T-cell (primary cell): ENCODE measurements at regions not wholly inside any gene's neighbourhood (a gene's known extent, or its start where the extent isn't known, plus 50 kb on each side); places are given as distances from the start of the nearest gene placed in this dataset.

ENCODE experiments used
- ATAC-seq, 4 experiments: fragments of 200-7000 bp in 3 of 4; fragments of 150-1000 bp in 1 of 4; cut with Tn5 transposase; replicated peaks in 1 of 4; 1 replicate in 3 of 4; 2 replicates in 1 of 4; pipeline ENCODE4 v1.10.0; 2021; ENCODE audit warnings: moderate library complexity in 3 of 4, mild to moderate bottlenecking in 2 of 4, moderate number of reproducible peaks in 1 of 4
- CTCF ChIA-PET, 2 donors: fragments of 300-600 bp; sonication (Branson Sonifier 250); formaldehyde crosslinking; loops; one replicate each; lab custom pipeline; 2022; ENCODE audit warnings: antibody characterized with exemption in 2 of 2; lab: Charles Lee
- POLR2A ChIA-PET, 2 donors: fragments of 300-600 bp; sonication (Branson Sonifier 250); formaldehyde crosslinking; loops; one replicate each; lab custom pipeline; 2022; ENCODE audit warnings: antibody characterized with exemption in 2 of 2; lab: Charles Lee
- DNase-seq, 35 experiments: peaks; one replicate each; pipeline versions ENCODE4 v3.0.0 to v3.0.0-alpha.2; 2013 to 2023
- H3K27ac ChIP-seq: one replicate; pipeline ENCODE4 v1.5.1; 2013; ENCODE audit warnings: low read length
- H3K27me3 ChIP-seq, 2 experiments: replicated peaks in 1 of 2; 1 replicate in 1 of 2; 2 replicates in 1 of 2; pipeline versions ENCODE4 v1.6.1 to v1.7.0; 2013; ENCODE audit warnings: low read length in 1 of 2, mixed read lengths in 1 of 2; ENCODE audit not compliant: control insufficient read depth in 2 of 2, insufficient read depth in 2 of 2; ENCODE audit errors: extremely low read depth in 1 of 2
- H3K36me3 ChIP-seq, 2 donors: 1 replicate in 1 of 2; 2 replicates in 1 of 2; pipeline versions ENCODE4 v1.6.1 to v1.7.0; 2013; ENCODE audit warnings: low read length in 1 of 2; ENCODE audit not compliant: control insufficient read depth in 2 of 2, insufficient read depth in 1 of 2; ENCODE audit errors: extremely low read depth in 1 of 2
- H3K4me1 ChIP-seq, 2 experiments: 1 replicate in 1 of 2; 2 replicates in 1 of 2; pipeline versions ENCODE4 v1.6.1 to v1.7.0; 2013; ENCODE audit warnings: low read length in 2 of 2, mixed read lengths in 1 of 2; ENCODE audit not compliant: insufficient read depth in 2 of 2, control insufficient read depth in 1 of 2; ENCODE audit errors: extremely low read depth in 1 of 2
- H3K4me3 ChIP-seq, 2 donors: 1 replicate in 1 of 2; 2 replicates in 1 of 2; pipeline versions ENCODE4 v1.5.1 to v1.7.0; 2013; ENCODE audit warnings: mild to moderate bottlenecking in 2 of 2, low read length in 1 of 2, moderate library complexity in 1 of 2; ENCODE audit not compliant: control insufficient read depth in 1 of 2; ENCODE audit errors: extremely low read depth in 1 of 2
- H3K9me3 ChIP-seq: 2 replicates; pipeline ENCODE4 v1.7.0; 2013
- H3K27ac Mint-ChIP-seq, 2 donors: one replicate each; pipeline ENCODE4 v1.8.0; 2020 to 2021; ENCODE audit warnings: mild to moderate bottlenecking in 2 of 2, mixed read lengths in 2 of 2
- H3K27me3 Mint-ChIP-seq, 2 donors: one replicate each; pipeline ENCODE4 v1.8.0; 2021 to 2022; ENCODE audit warnings: mixed read lengths in 2 of 2
- H3K36me3 Mint-ChIP-seq: one replicate; pipeline ENCODE4 v1.8.0; 2021; ENCODE audit warnings: mixed read lengths
- H3K4me1 Mint-ChIP-seq, 3 donors: one replicate each; pipeline ENCODE4 v1.8.0; 2020 to 2022; ENCODE audit warnings: mixed read lengths in 3 of 3, mild to moderate bottlenecking in 1 of 3
- H3K4me3 Mint-ChIP-seq, 3 donors: one replicate each; pipeline ENCODE4 v1.8.0; 2020 to 2022; ENCODE audit warnings: mild to moderate bottlenecking in 3 of 3, mixed read lengths in 3 of 3, moderate library complexity in 3 of 3
- H3K9me3 Mint-ChIP-seq, 3 donors: one replicate each; pipeline ENCODE4 v1.8.0; 2020 to 2022; ENCODE audit warnings: mixed read lengths in 3 of 3
- WGBS: methylation state at CpG from one replicate; pipeline ENCODE4 v1.1.5; 2013; ENCODE audit warnings: missing lambda C conversion rate; ENCODE audit not compliant: insufficient coverage; 5-methylcytosine and 5-hydroxymethylcytosine counted together

DNA sequence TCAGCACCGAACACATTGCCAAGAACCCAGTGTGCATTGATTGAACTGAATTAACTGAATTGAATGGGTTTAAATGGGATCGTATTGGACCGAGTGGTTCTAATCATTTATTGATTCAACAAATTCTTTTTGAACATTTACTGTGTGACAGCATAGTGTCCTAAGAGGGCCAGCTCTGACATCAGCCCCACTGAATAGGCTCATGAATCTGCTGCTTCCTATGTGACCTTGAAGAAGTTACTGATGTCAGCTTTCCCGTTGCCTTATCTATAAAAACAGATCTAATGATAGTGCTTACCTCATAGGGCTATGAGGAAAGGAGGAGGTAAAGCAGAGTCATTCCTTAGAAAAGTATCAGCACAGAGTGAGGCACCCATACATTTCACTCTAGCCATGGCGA is 226.3 kb downstream of the CBLN1 start:
- Mint-ChIP-seq H3K4me1 (no peaks in the 10 kb centered on the region), H3K36me3 (no peaks in the 10 kb centered on the region), H3K9me3 (peaks cover 0 to 8% (median 0%) of the 10 kb centered on the region in 3 donors), H3K27me3 (peaks cover 0 to 4% of the 10 kb centered on the region in 2 donors), H3K27ac (no peak overlapping the region), H3K4me3 (no peak overlapping the region)
- ChIA-PET CTCF (no interaction called here), POLR2A (no interaction called here)
- no peak overlapping the region for H3K27ac ChIP-seq
- DNase-seq (no peak), ATAC-seq (no peak)
- no peaks in the 10 kb centered on the region for H3K4me1 ChIP-seq
- no peaks in the 10 kb centered on the region for H3K9me3 ChIP-seq
- H3K36me3 ChIP-seq = no peaks in the 10 kb centered on the region
- H3K4me3 ChIP-seq = no peak overlapping the region
- H3K27me3 ChIP-seq = no peaks in the 10 kb centered on the region
- no CpG with 5 or more reads among the region's 5 CpGs for WGBS

DNA sequence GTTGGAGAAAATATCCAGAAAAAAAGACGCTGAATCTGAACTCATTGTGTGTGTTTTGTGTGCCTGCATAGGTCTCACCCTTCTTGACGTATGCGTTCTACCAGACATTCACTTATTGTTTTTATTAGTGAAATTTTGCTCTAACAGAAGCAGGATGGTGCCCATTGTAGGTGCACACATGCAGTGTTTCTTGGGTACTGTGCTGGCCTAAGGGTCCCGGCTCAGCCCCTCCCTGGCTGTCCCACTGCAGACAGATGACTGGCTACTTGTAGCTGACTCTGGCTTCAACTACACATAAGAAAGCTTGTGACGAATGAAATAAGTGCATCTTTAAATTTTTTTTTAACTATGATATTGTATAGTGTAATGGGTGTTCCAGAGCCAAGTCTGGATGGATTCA is 227.0 kb downstream of the CBLN1 start:
- Histone ChIP-seq H3K36me3 (no peaks in the 10 kb centered on the region), H3K4me1 (no peaks in the 10 kb centered on the region), H3K4me3 (no peak overlapping the region), H3K9me3 (no peaks in the 10 kb centered on the region), H3K27ac (no peak overlapping the region), H3K27me3 (no peaks in the 10 kb centered on the region)
- H3K4me3 Mint-ChIP-seq = no peak overlapping the region
- H3K4me1 Mint-ChIP-seq = no peaks in the 10 kb centered on the region
- ATAC-seq (no peak), DNase-seq (no peak)
- CTCF ChIA-PET = no interaction called here
- no peaks in the 10 kb centered on the region for H3K36me3 Mint-ChIP-seq
- no peak overlapping the region for H3K27ac Mint-ChIP-seq
- peaks cover 0 to 8% (median 0%) of the 10 kb centered on the region in 3 donors for H3K9me3 Mint-ChIP-seq
- peaks cover 0 to 4% of the 10 kb centered on the region in 2 donors for H3K27me3 Mint-ChIP-seq
- WGBS = 60% methylated on average over 1 of the region's 5 CpGs
- POLR2A ChIA-PET = no interaction called here

GRCh38 chr16:49052846-49053245 is 228.8 kb downstream of the CBLN1 start:
- no peak for ATAC-seq
- Histone ChIP-seq H3K27me3 (peaks cover 0 to 4% of the 10 kb centered on the region in 2 experiments), H3K36me3 (no peaks in the 10 kb centered on the region), H3K4me3 (no peak overlapping the region), H3K9me3 (no peaks in the 10 kb centered on the region), H3K4me1 (no peaks in the 10 kb centered on the region), H3K27ac (no peak overlapping the region)
- H3K9me3 Mint-ChIP-seq = peaks cover 0 to 8% (median 0%) of the 10 kb centered on the region in 3 donors
- peaks cover 0 to 8% of the 10 kb centered on the region in 2 donors for H3K27me3 Mint-ChIP-seq
- H3K4me3 Mint-ChIP-seq = no peak overlapping the region
- no peak for DNase-seq
- no peak overlapping the region for H3K27ac Mint-ChIP-seq
- CTCF ChIA-PET = no interaction called here
- 90% methylated on average over 5 of the region's 9 CpGs for WGBS
- POLR2A ChIA-PET = no interaction called here
- no peaks in the 10 kb centered on the region for H3K4me1 Mint-ChIP-seq
- H3K36me3 Mint-ChIP-seq = no peaks in the 10 kb centered on the region

GRCh38 chr16:49051576-49051975 is 230.1 kb downstream of the CBLN1 start:
- POLR2A ChIA-PET = no interaction called here
- WGBS = 64% methylated on average over 2 of the region's 2 CpGs
- H3K36me3 Mint-ChIP-seq = no peaks in the 10 kb centered on the region
- DNase-seq (no peak), ATAC-seq (no peak)
- Histone ChIP-seq H3K36me3 (no peaks in the 10 kb centered on the region), H3K4me3 (no peak overlapping the region), H3K27me3 (peaks cover 0 to 4% of the 10 kb centered on the region in 2 experiments), H3K9me3 (no peaks in the 10 kb centered on the region), H3K27ac (no peak overlapping the region), H3K4me1 (no peaks in the 10 kb centered on the region)
- H3K9me3 Mint-ChIP-seq = peaks cover 0 to 8% (median 5%) of the 10 kb centered on the region in 3 donors
- CTCF ChIA-PET = no interaction called here
- H3K27ac Mint-ChIP-seq = no peak overlapping the region
- H3K27me3 Mint-ChIP-seq = peaks cover 0 to 8% of the 10 kb centered on the region in 2 donors
- H3K4me3 Mint-ChIP-seq = no peak overlapping the region
- H3K4me1 Mint-ChIP-seq = no peaks in the 10 kb centered on the region

DNA sequence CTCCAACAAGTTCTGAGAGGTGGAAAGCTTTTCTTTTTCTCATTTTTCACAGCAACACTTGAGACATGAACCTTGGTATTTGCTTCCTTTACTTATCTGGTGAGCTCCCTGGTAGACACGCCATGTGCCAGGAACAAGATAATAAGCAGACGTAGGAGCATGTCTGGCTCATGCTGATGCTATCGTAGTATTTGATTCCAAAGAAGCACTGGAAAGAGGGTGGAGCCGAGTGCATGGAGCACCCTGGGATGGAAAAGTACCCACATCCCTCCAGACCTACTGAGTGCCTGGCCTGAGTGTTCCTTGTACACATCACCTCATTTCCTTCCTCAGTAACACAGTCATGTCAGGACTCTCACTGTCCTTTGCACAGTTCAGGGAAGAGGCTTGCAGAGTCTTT is 231.0 kb downstream of the CBLN1 start:
- DNase-seq (no peak), ATAC-seq (no peak)
- POLR2A ChIA-PET = no interaction called here
- Mint-ChIP-seq H3K4me1 (no peaks in the 10 kb centered on the region), H3K27me3 (peaks cover 0 to 8% of the 10 kb centered on the region in 2 donors), H3K4me3 (no peak overlapping the region), H3K27ac (no peak overlapping the region), H3K9me3 (peaks cover 3 to 11% (median 5%) of the 10 kb centered on the region in 3 donors), H3K36me3 (no peaks in the 10 kb centered on the region)
- peaks cover 0 to 4% of the 10 kb centered on the region in 2 experiments for H3K27me3 ChIP-seq
- CTCF ChIA-PET = no interaction called here
- H3K9me3 ChIP-seq = no peaks in the 10 kb centered on the region
- H3K36me3 ChIP-seq = no peaks in the 10 kb centered on the region
- no peak overlapping the region for H3K4me3 ChIP-seq
- no peaks in the 10 kb centered on the region for H3K4me1 ChIP-seq
- H3K27ac ChIP-seq = no peak overlapping the region
- WGBS = 89% methylated on average over 4 of the region's 4 CpGs

DNA sequence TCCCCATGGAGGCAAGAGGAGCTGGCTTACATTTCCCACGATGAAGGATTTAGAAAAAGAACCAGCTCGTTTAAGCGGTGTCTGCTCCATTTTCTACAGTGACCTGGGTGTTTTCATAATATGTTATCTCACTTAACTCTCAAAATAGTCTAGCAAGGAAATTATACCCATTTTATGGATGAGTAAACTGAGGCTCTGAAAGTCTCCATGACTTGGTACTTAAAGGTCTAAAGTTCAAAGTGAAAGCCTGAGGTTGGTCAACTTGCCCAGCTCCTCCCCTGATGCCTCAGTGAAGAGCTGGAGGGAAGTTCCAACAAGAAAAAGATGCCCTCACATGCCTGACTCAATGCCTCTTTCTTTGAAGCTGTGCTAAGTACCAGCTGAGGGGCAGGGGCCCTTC is 232.0 kb downstream of the CBLN1 start:
- H3K4me1 Mint-ChIP-seq = no peaks in the 10 kb centered on the region
- Histone ChIP-seq H3K27me3 (peaks cover 0 to 4% of the 10 kb centered on the region in 2 experiments), H3K4me1 (no peaks in the 10 kb centered on the region), H3K4me3 (no peak overlapping the region), H3K36me3 (no peaks in the 10 kb centered on the region), H3K9me3 (no peaks in the 10 kb centered on the region), H3K27ac (no peak overlapping the region)
- CTCF ChIA-PET = no interaction called here
- H3K4me3 Mint-ChIP-seq = no peak overlapping the region
- no peak for ATAC-seq
- no peak for DNase-seq
- peaks cover 4 to 5% (median 4%) of the 10 kb centered on the region in 3 donors for H3K9me3 Mint-ChIP-seq
- no peak overlapping the region for H3K27ac Mint-ChIP-seq
- no CpG with 5 or more reads among the region's 3 CpGs for WGBS
- H3K27me3 Mint-ChIP-seq = peaks cover 0 to 4% of the 10 kb centered on the region in 2 donors
- no peaks in the 10 kb centered on the region for H3K36me3 Mint-ChIP-seq
- POLR2A ChIA-PET = no interaction called here

- Histone ChIP-seq H3K27ac (no peak overlapping the region), H3K36me3 (no peaks in the 10 kb centered on the region), H3K27me3 (peaks cover 0 to 4% of the 10 kb centered on the region in 2 experiments), H3K9me3 (no peaks in the 10 kb centered on the region), H3K4me3 (no peak overlapping the region), H3K4me1 (no peaks in the 10 kb centered on the region)
- ATAC-seq = no peak
- H3K9me3 Mint-ChIP-seq = peaks cover 4 to 5% (median 5%) of the 10 kb centered on the region in 3 donors
- WGBS = no CpG with 5 or more reads among the region's 6 CpGs
- no peak for DNase-seq
- H3K4me1 Mint-ChIP-seq = no peaks in the 10 kb centered on the region
- H3K36me3 Mint-ChIP-seq = no peaks in the 10 kb centered on the region
- CTCF ChIA-PET = no interaction called here
- no peak overlapping the region for H3K4me3 Mint-ChIP-seq
- POLR2A ChIA-PET = no interaction called here
- peaks cover 0 to 4% of the 10 kb centered on the region in 2 donors for H3K27me3 Mint-ChIP-seq
- no peak overlapping the region for H3K27ac Mint-ChIP-seq
Observed at GRCh38 chr16:49049191-49049590, 232.4 kb downstream of the CBLN1 start.
